RPMI8226 (cell line): ENCODE measurements at regions not wholly inside any gene's neighbourhood (a gene's known extent, or its start where the extent isn't known, plus 50 kb on each side); places are given as distances from the start of the nearest gene placed in this dataset.
"Not testable (repeated sequence)": the region's sequence is repeated elsewhere in the genome, so short reads cannot be mapped to it uniquely, and the experiment has no call there.

ENCODE experiments used
- DNase-seq: peaks from one replicate; pipeline ENCODE4 v3.0.0-alpha.2; 2015

DNA sequence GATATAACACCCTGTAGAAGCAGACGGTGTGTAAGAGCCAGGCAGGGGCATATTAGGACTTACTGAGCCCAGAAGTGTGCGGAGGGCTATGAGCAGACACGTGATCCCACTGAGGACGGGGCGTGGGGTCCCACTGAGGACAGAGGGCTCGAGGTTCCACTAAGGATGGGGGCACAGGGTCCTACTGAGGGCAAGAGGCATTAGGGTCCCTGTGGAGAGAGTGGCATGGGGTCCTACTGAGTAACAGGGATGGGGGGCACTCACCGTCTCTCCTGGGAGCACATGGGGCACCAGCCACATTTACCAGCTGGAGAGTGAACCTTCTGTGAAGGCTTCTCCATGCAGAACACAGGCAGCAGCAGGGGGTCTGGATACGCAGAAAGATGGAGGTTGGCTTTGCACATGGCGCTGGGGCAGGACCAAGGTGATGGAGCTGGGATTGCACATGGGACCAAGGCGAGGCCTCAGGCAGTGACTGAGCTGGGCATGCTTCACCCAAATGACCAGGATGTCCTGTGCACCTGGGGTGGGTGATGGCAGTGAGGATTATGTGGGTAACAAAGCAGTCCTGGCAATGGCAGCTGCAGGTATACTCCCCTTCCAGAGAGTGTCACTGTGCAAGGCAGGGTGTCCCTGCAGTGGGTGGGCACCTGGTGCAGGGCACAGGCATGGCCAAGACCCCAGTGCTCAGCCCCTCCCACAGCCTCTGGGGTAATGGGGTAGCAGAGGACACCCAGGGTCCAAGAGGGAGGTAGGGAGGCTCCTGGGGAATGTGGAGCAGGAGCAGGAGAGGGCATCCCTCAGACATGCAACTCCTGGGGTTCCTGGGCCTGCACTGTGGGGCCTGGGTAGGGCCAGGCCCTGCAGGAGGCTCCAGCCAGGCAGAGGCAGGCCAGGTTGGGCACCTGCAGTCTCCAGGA is 278.1 kb downstream of the TCERG1L start:
- DNase-seq: no peak

DNA sequence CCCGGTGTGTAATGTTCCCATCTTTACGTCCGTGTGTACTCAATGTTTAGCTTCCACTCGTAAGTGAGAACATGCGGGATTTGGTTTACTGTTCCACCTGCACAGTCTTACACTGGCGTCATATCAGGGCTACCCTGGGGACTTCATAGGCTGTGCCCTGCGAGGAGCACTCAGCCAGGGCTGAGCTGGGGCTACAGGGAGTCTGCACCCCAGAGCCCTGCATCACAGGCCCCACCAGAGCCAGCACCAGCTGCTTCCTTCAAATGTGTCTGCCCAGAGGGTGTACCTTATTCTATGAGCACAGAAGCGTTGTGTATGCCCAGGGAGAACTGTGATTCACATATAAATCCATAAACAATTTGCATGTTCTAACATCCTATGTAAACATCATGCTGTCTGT is 277.1 kb downstream of the TCERG1L start:
- no peak for DNase-seq

DNA sequence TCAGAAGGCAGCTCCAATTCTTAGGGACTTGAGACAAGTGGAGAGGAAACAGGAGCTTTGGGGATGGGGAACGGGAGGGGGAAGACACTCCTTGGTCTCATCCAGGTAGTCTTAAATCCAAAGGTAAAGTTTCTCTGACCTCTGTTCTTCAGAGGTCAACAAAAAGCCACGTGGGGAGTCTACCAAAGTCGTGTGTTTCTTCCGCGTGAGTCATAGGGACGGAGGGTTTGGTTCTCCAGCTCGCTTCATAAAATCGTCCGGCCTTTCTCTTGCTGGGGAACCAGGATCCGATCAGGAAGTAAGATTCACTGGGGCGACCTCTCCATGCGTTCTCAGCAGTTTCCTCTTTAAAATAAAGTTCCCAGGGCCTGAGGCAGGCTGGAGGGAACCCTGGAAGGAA is 275.7 kb downstream of the TCERG1L start:
- no peak for DNase-seq

DNA sequence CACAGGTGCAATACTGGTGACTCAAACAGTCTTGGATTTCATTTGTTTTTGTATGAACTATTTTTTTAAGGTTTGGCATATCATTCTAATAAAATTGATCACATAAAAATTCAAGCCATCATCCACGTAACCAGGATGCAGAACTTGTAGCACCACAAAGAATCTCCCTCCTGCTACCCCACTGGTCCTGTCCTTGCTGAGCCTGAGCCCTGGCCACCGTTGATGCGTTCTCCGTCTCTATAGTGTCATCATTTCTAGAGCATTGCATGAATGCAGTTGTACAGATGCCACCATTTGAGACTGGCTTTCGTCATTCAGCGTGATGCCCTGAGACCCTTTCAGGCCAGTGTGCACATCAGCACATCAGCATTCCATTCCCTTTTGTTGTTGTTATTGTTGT is 273.5 kb downstream of the TCERG1L start:
- DNase-seq: no peak

DNA sequence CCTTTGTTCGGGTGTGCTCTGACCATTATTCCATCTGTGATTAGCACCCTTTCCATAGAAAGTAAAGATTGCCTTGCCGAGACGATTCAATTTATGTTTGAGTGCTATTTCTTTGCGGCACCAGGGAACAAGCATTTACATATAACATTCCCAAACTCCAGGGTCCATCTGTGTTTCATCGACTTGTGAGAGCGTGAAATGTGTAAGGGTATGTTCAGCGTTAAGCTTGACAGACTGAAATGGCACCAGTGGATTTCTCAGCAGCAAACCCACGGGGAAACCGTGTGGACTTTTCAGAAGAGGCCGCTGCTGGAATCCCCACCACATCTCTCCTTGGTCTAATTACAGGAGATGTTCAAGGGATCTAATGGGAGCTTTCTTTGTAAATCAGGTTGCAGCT is 270.5 kb downstream of the TCERG1L start:
- no peak for DNase-seq

DNA sequence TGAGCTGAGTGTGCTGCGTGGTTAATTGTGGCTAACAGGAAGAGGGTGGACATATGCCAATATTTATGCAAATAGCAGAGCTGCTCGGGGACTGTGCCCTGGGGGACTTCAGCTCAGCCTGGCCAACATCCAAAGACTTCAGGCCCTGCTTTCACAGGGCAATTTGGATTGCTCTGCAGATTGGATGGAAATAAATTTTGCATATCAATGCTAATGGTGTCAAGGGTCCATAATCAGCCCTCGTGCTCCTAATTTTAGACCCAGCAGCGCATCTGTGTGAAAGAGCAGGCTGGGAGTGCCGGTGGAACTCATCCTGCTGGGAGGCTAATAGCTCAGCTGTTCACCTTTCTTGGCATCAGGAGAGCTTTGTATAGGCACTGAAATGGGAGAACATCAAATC is 270.1 kb downstream of the TCERG1L start:
- DNase-seq: peak; percentile 5

DNA sequence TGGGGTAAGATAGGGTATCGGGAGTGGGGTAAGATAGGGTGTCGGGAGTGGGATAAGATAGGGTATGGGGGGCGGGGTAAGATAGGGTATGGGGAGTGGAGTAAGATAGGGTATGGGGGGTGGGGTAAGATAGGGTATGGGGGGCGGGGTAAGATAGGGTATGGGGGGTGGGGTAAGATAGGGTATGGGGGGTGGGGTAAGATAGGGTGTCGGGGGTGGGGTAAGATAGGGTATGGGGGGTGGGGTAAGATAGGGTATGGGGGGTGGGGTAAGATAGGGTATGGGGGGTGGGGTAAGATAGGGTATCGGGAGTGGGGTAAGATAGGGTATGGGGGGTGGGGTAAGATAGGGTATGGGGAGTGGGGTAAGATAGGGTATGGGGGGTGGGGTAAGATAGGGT is 269.5 kb downstream of the TCERG1L start:
- DNase-seq: not testable (repeated sequence)
